GM21825 (cell line): ENCODE measurements at regions not wholly inside any gene's neighbourhood (a gene's known extent, or its start where the extent isn't known, plus 50 kb on each side); places are given as distances from the start of the nearest gene placed in this dataset.

Experiments used
- ATAC-seq: cut with Tn5 transposase; IDR thresholded peaks from one replicate; pipeline ENCODE4 v1.9.1; 2021; ENCODE audit warnings: mild to moderate bottlenecking, moderate library complexity; ENCODE audit not compliant: unreplicated experiment

GRCh38 chr17:69995476-69995875 is 79.5 kb upstream of the KCNJ16 start:
- no peak for ATAC-seq

GRCh38 chr17:69997332-69997731 is 77.7 kb upstream of the KCNJ16 start:
- ATAC-seq, result no peak

GRCh38 chr17:69999253-69999652 is 75.8 kb upstream of the KCNJ16 start:
- ATAC-seq, result no peak

GRCh38 chr17:70006159-70006558 is 68.9 kb upstream of the KCNJ16 start:
- ATAC-seq, result no peak

- no peak for ATAC-seq
Measured at GRCh38 chr17:70011750-70012149, 63.3 kb upstream of the KCNJ16 start.

- no peak for ATAC-seq
Measured at GRCh38 chr17:70013911-70014310, 61.1 kb upstream of the KCNJ16 start.

GRCh38 chr17:70017112-70017511 is 57.9 kb upstream of the KCNJ16 start:
- ATAC-seq, result no peak

GRCh38 chr17:70017941-70018340 is 57.1 kb upstream of the KCNJ16 start:
- ATAC-seq, result no peak

- no peak for ATAC-seq
Measured at GRCh38 chr17:70021726-70022125, 53.3 kb upstream of the KCNJ16 start.

- ATAC-seq, result no peak
Measured at GRCh38 chr17:70022175-70022574, 52.9 kb upstream of the KCNJ16 start.

GRCh38 chr17:70024253-70024652 is 50.8 kb upstream of the KCNJ16 start:
- ATAC-seq, result no peak
